Kidney capillary endothelial cell (primary cell): ENCODE measurements at regions not wholly inside any gene's neighbourhood (a gene's known extent, or its start where the extent isn't known, plus 50 kb on each side); places are given as distances from the start of the nearest gene placed in this dataset.
"Not testable (repeated sequence)": the region's sequence is repeated elsewhere in the genome, so short reads cannot be mapped to it uniquely, and the experiment has no call there.

Source experiments
- DNase-seq: peaks from one replicate; pipeline ENCODE4 v3.0.0-alpha.2; 2018; ENCODE audit warnings: low spot score

GRCh38 chr9:109597496-109597895 lies 99.4 kb upstream of the PTPN3 start:
- DNase-seq = no peak

- DNase-seq = no peak
These were observed 101.0 kb upstream of the PTPN3 start for GRCh38 chr9:109599131-109599530.

- no peak for DNase-seq
These were observed 101.6 kb upstream of the PTPN3 start for GRCh38 chr9:109599711-109600110.

GRCh38 chr9:109600142-109600541 lies 102.0 kb upstream of the PTPN3 start:
- no peak for DNase-seq

- no peak for DNase-seq
These were observed 103.1 kb upstream of the PTPN3 start for GRCh38 chr9:109601181-109601580.

- DNase-seq = no peak
These were observed 104.9 kb upstream of the PTPN3 start for GRCh38 chr9:109602987-109603386.

GRCh38 chr9:109604131-109604530 lies 106.0 kb upstream of the PTPN3 start:
- no peak for DNase-seq

- no peak for DNase-seq
These were observed 106.7 kb upstream of the PTPN3 start for GRCh38 chr9:109604781-109605180.

- no peak for DNase-seq
These were observed 111.0 kb upstream of the PTPN3 start for GRCh38 chr9:109609060-109609459.

GRCh38 chr9:109616571-109617120 lies 118.5 kb upstream of the PTPN3 start:
- DNase-seq = no peak

GRCh38 chr9:109619310-109619709 lies 121.2 kb upstream of the PTPN3 start:
- no peak for DNase-seq

GRCh38 chr9:109624143-109624542 lies 126.0 kb upstream of the PTPN3 start:
- DNase-seq = no peak

GRCh38 chr9:109624896-109625295 lies 126.8 kb upstream of the PTPN3 start:
- DNase-seq = no peak

- DNase-seq = no peak
These were observed 128.9 kb upstream of the PTPN3 start for GRCh38 chr9:109627042-109627441.

GRCh38 chr9:109629615-109630014 lies 131.5 kb upstream of the PTPN3 start:
- no peak for DNase-seq

- DNase-seq = no peak
These were observed 134.7 kb upstream of the PTPN3 start for GRCh38 chr9:109632817-109633216.

- DNase-seq = no peak
These were observed 140.1 kb upstream of the PALM2AKAP2 start for GRCh38 chr9:109639674-109640579.

GRCh38 chr9:109640580-109641371 lies 139.2 kb upstream of the PALM2AKAP2 start:
- DNase-seq = no peak

- no peak for DNase-seq
These were observed 138.7 kb upstream of the PALM2AKAP2 start for GRCh38 chr9:109641372-109641659.

- no peak for DNase-seq
These were observed 127.9 kb upstream of the PALM2AKAP2 start for GRCh38 chr9:109652112-109652511.

GRCh38 chr9:109652971-109653370 lies 127.0 kb upstream of the PALM2AKAP2 start:
- no peak for DNase-seq

- DNase-seq = no peak
These were observed 126.5 kb upstream of the PALM2AKAP2 start for GRCh38 chr9:109653470-109653869.

- not testable (repeated sequence) for DNase-seq
These were observed 116.0 kb upstream of the PALM2AKAP2 start for GRCh38 chr9:109663978-109664377.
